HCT116 (cell line): ENCODE measurements at regions not wholly inside any gene's neighbourhood (a gene's known extent, or its start where the extent isn't known, plus 50 kb on each side); places are given as distances from the start of the nearest gene placed in this dataset.
"Not testable (repeated sequence)": the region's sequence is repeated elsewhere in the genome, so short reads cannot be mapped to it uniquely, and the experiment has no call there.

Source experiments
- ATAC-seq: fragments of 200-7000 bp; cut with Tn5 transposase; 2 replicates; pipeline ENCODE4 v1.9.1; 2020; ENCODE audit warnings: mild to moderate bottlenecking, moderate library complexity
- BruUV-seq: library from RNA; stranded (reverse); fragments of 400-500 nt; replicated peaks from 2 replicates; lab custom pipeline; 2021; lab: Mats Ljungman, UMichigan
- CTCF ChIA-PET: fragments of 300-600 bp; sonication (Branson Sonifier 250); formaldehyde crosslinking; loops from one replicate; lab custom pipeline; 2021; ENCODE audit warnings: antibody characterized with exemption; lab: Charles Lee
- POLR2A ChIA-PET: fragments of 300-600, 350-600 bp; sonication (Branson Sonifier 250); formaldehyde crosslinking; loops from one replicate; lab custom pipeline; 2021; ENCODE audit warnings: antibody characterized with exemption; lab: Charles Lee
- RAD21 ChIA-PET, 2 experiments: fragments of 300-600 bp; sonication (Branson Sonifier 250); formaldehyde crosslinking; loops; one replicate each; lab custom pipeline; 2023; ENCODE audit warnings: low total read pairs in 2 of 2; ENCODE audit not compliant: uncharacterized antibody in 2 of 2, unreplicated experiment in 2 of 2, low non-redundant PET in 1 of 2; lab: Charles Lee
- DNase-seq: peaks from one replicate; pipeline ENCODE4 v3.0.0-alpha.2; 2010; ENCODE audit warnings: low read depth, low spot score
- H2AFZ ChIP-seq: fragments of 200-600 bp; shearing (Covaris generic), sonication (generic); 2 replicates; pipeline ENCODE4 v1.6.1; 2017; ENCODE audit warnings: low read depth, mixed run types, mixed read lengths, antibody characterized with exemption, low read length; ENCODE audit not compliant: poor library complexity, severe bottlenecking
- H3K27ac ChIP-seq: 2 replicates; pipeline ENCODE4 v1.5.1; 2012; ENCODE audit warnings: low read depth, low read length
- H3K27me3 ChIP-seq: fragments of 200-600 bp; sonication (generic); 2 replicates; pipeline ENCODE4 v1.6.1; 2016; ENCODE audit warnings: mixed run types, low read length, mixed read lengths; ENCODE audit not compliant: insufficient read depth
- H3K36me3 ChIP-seq, 2 experiments: fragments of 200-500 bp in 1 of 2; fragments of 200-600 bp in 1 of 2; sonication (Bioruptor generic) in 1 of 2; sonication (generic) in 1 of 2; 2 replicates each; pipeline versions ENCODE4 v1.5.1 to v1.6.1; 2014 to 2016; ENCODE audit warnings: low read length in 2 of 2, inconsistent platforms in 1 of 2, mixed read lengths in 1 of 2, mixed run types in 1 of 2; ENCODE audit not compliant: insufficient read depth in 2 of 2, control insufficient read depth in 1 of 2
- H3K4me1 ChIP-seq, 2 experiments: fragments of 200-600 bp in 1 of 2; sonication (generic) in 1 of 2; 2 replicates each; pipeline versions ENCODE4 v1.5.1 to v1.6.1; 2012 to 2017; ENCODE audit warnings: low read length in 2 of 2, inconsistent platforms in 1 of 2, mild to moderate bottlenecking in 1 of 2, mixed read lengths in 1 of 2, mixed run types in 1 of 2, moderate library complexity in 1 of 2; ENCODE audit not compliant: insufficient read depth in 2 of 2, control insufficient read depth in 1 of 2
- H3K4me2 ChIP-seq: fragments of 200-600 bp; sonication (generic); 2 replicates; pipeline ENCODE4 v1.6.1; 2017; ENCODE audit warnings: mixed run types, low read length, mixed read lengths
- H3K4me3 ChIP-seq, 2 experiments: fragments of 200-600 bp in 1 of 2; sonication (generic) in 1 of 2; replicated peaks in 1 of 2; 2 replicates each; pipeline ENCODE4 v1.5.1; 2011 to 2016; ENCODE audit warnings: low read length in 2 of 2, control low read depth in 1 of 2, low read depth in 1 of 2, mild to moderate bottlenecking in 1 of 2, mixed read lengths in 1 of 2, mixed run types in 1 of 2
- H3K79me2 ChIP-seq: fragments of 200-600 bp; sonication (generic); 2 replicates; pipeline ENCODE4 v1.6.1; 2017; ENCODE audit warnings: mild to moderate bottlenecking, mixed run types, low read length, moderate library complexity, mixed read lengths; ENCODE audit not compliant: insufficient read depth
- H3K9ac ChIP-seq: fragments of 200-600 bp; sonication (generic); 2 replicates; pipeline ENCODE4 v1.6.1; 2016; ENCODE audit warnings: low read length, mixed read lengths
- H3K9me2 ChIP-seq: fragments of 200-600 bp; sonication (generic), shearing (Covaris generic); 2 replicates; pipeline ENCODE4 v1.6.1; 2017; ENCODE audit warnings: mixed run types, mild to moderate bottlenecking, moderate library complexity; ENCODE audit not compliant: insufficient read depth
- H3K9me3 ChIP-seq, 2 experiments: fragments of 200-500 bp in 1 of 2; fragments of 200-600 bp in 1 of 2; sonication (Bioruptor generic) in 1 of 2; sonication (generic) in 1 of 2; 2 replicates each; pipeline ENCODE4 v1.6.1; 2014 to 2017; ENCODE audit warnings: low read length in 2 of 2, mixed read lengths in 2 of 2, inconsistent platforms in 1 of 2, low read depth in 1 of 2, mild to moderate bottlenecking in 1 of 2, mixed run types in 1 of 2, moderate library complexity in 1 of 2; ENCODE audit not compliant: control insufficient read depth in 1 of 2, insufficient read depth in 1 of 2
- H4K20me1 ChIP-seq: fragments of 200-600 bp; sonication (generic), shearing (Covaris generic); 2 replicates; pipeline ENCODE4 v1.6.1; 2017; ENCODE audit warnings: mixed run types, mild to moderate bottlenecking, moderate library complexity; ENCODE audit not compliant: insufficient read depth
- intact Hi-C: fragments of 100-400 bp; cut with micrococcal nuclease; formaldehyde crosslinking; loops from 2 replicates; pipeline ENCODE4 v1.10.0; 2022

DNA sequence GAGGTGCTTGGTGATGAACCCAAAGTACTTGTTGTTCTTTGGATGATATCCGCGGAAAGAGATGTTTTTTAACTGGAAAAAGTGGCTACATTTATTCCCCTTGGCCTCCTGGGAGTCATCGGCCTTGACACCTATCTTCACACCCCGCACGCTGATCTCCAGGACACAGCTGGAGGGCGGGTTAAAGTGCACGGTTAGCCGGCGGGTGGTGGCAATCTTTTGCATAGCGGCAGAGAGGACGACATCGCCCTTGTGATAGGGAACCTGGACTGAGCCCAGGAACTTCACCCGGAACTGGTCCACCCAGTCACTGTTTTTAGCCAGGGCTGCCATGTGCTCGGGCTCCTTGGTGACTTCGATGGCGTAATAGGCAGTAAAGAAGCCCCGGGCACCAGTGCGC is 110.5 kb upstream of the PLEKHM1 start:
- H3K27me3 ChIP-seq, ATAC-seq, BruUV-seq, POLR2A ChIA-PET, H3K9me2 ChIP-seq, RAD21 ChIA-PET, H3K4me2 ChIP-seq, H3K79me2 ChIP-seq, CTCF ChIA-PET, H2AFZ ChIP-seq, intact Hi-C loops, H3K4me3 ChIP-seq, H3K27ac ChIP-seq, H3K4me1 ChIP-seq, H4K20me1 ChIP-seq, DNase-seq, H3K9me3 ChIP-seq, H3K9ac ChIP-seq, H3K36me3 ChIP-seq: not testable (repeated sequence)

DNA sequence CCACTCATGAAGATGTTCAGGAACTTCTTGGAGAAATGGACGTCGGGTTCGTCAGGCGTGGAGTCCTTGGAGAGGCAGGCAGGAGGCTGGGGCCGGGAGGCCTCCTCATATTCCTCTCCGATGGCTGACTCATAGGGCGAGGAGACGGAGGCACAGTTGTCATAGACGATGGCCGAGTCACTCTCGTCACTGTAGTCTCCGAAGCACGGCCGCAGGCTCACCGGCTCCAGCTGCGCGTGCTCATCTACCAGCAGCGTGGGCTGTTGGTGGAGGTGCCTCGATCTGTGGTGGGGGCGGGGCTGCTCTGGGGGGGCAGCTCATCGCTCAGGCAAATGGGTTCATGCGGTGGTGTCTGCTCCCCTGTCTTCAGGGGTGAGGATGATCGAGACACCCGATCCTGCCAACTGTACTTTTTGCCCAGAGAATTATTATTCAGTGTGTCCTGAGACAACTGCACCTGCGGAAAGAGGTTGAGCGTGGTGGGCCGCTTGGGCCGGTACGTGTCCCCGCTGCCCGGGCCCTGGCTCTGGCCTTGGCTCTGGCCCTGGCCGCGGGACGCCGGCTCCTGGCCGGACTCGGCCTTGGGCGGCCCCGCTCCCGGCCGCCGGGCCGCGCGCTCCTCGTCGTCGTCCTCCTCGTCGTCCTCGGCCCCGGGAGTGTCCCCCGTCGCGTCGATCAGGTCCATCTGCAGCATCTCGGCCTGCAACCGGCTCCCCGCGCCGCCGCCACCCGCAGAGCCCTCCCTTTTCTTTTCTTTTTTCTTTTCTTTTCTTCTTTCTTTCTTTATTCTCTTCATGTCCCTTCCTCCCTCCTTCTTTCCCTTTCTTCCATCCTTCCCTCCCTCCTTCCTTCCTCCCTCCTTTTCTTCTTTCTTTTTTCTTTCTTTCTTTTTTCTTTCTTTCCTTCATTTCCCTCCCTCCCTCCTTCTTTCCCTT is 111.4 kb upstream of the PLEKHM1 start:
- H3K9ac ChIP-seq, CTCF ChIA-PET, H3K27me3 ChIP-seq, RAD21 ChIA-PET, H4K20me1 ChIP-seq, intact Hi-C loops, DNase-seq, BruUV-seq, H3K27ac ChIP-seq, H3K4me2 ChIP-seq, H3K36me3 ChIP-seq, H2AFZ ChIP-seq, H3K79me2 ChIP-seq, POLR2A ChIA-PET, H3K9me3 ChIP-seq, H3K4me3 ChIP-seq, H3K9me2 ChIP-seq, H3K4me1 ChIP-seq: not testable (repeated sequence)
- peak; percentile 59 for ATAC-seq

DNA sequence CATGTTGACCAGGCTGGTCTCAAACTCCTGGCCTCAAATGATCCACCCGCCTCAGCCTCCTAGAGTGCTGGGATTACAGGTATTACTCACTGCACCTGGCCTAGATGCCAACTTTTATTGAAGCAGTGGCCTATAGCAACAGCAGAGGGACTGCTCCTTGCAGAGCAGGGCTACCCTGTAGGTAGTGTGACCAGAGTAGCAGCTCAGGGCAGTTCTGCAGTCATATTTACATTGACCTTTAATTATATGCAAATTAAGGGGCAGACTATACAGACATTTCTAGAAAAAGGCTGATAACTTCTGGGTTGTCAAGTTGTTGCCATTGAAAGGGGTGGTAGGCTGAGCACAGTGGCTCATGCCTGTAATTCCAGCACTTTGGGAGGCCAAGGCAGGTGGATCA is 115.2 kb upstream of the PLEKHM1 start:
- RAD21 ChIA-PET, CTCF ChIA-PET, H4K20me1 ChIP-seq, H3K4me2 ChIP-seq, H3K9ac ChIP-seq, H3K4me3 ChIP-seq, DNase-seq, BruUV-seq, H3K36me3 ChIP-seq, ATAC-seq, H3K27ac ChIP-seq, H3K79me2 ChIP-seq, H3K9me2 ChIP-seq, H3K9me3 ChIP-seq, H3K27me3 ChIP-seq, POLR2A ChIA-PET, intact Hi-C loops, H2AFZ ChIP-seq, H3K4me1 ChIP-seq: not testable (repeated sequence)
